ENCODE measurements at regions not wholly inside any gene's neighbourhood (a gene's known extent, or its start where the extent isn't known, plus 50 kb on each side); places are given as distances from the start of the nearest gene placed in this dataset.

DNA sequence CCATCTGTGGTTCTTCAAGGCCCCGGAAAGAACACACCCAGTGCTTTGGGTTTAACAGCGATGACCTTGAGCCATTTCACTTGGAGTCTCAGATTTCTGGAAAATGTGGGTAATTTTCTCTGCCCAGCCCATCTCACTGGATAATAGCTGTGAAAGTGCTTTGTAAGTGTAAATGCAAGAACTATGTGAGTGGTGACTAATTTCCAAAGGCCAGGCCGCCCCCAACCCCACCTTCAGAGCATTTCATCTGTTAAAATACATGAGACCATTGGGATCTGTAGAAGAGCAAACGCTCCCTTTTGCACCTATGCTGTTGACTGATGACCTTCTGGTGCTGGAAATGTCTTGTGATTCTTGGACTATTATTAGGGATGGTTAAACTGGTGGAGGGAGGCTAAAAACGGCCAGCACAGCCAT, 196.8 kb upstream of the LPP start:
- no peak for TF ChIP-seq CTCF (IDR thresholded peaks at IDR 0.05)
- intact Hi-C loops (cut with micrococcal nuclease): loop anchor here in 1 of 2 donors (10.0 kb wide), 1 partner anchor 212 kb away; the partner anchor contains the start of gene BCL6
- H3K27ac ChIP-seq (ENCODE audit: low read depth in 1 of 2, low read length in 2 of 2): no peak overlapping the region
- no peaks in the 10 kb centered on the region for H3K27me3 ChIP-seq (ENCODE audit: control insufficient read depth in 2 of 2, insufficient read depth in 2 of 2, low read length in 2 of 2)
- no peaks in the 10 kb centered on the region for H3K9me3 ChIP-seq (replicated peaks in 1 of 2; ENCODE audit: control insufficient read depth in 1 of 2, insufficient read depth in 1 of 2, low read length in 2 of 2)
- H3K79me2 ChIP-seq (ENCODE audit: insufficient read depth, low read length): no peaks in the 10 kb centered on the region
- no peak overlapping the region for H3K9ac ChIP-seq (ENCODE audit: insufficient read depth, low read length, poor library complexity, severe bottlenecking)
- H3K4me2 ChIP-seq (replicated peaks; ENCODE audit: extremely low read depth, low read length, poor library complexity, severe bottlenecking): no peak overlapping the region
- peak overlapping the region in 3 of 7 donors; percentile 22 to 36 (median 32) for H3K27ac Mint-ChIP-seq
- no CpG with 5 or more reads among the region's 5 CpGs for WGBS (ENCODE audit: insufficient coverage)
- no peak overlapping the region for H3K4me3 ChIP-seq (replicated peaks in 1 of 3; ENCODE audit: low read depth in 2 of 3, low read length in 3 of 3)
- peaks cover 0 to 2% of the 10 kb centered on the region in 2 donors for H3K36me3 Mint-ChIP-seq
- DNase-seq: no peak
- no peaks in the 10 kb centered on the region for H3K27me3 Mint-ChIP-seq (ENCODE audit: low read depth in 3 of 3)
- H3K4me3 Mint-ChIP-seq: no peak overlapping the region
- H3K4me1 Mint-ChIP-seq: peaks cover 67% of the 10 kb centered on the region
- H3K4me1 ChIP-seq (ENCODE audit: control insufficient read depth in 1 of 2, insufficient read depth in 2 of 2, low read length in 2 of 2): peaks cover 74 to 76% of the 10 kb centered on the region in 2 donors
- peaks cover 0 to 1% (median 0%) of the 10 kb centered on the region in 7 donors for H3K9me3 Mint-ChIP-seq
- H3K36me3 ChIP-seq (replicated peaks in 1 of 2; ENCODE audit: control insufficient read depth in 1 of 2, insufficient read depth in 2 of 2, low read length in 2 of 2): no peaks in the 10 kb centered on the region
- H2AFZ ChIP-seq (ENCODE audit: insufficient read depth, low read depth, low read length, poor library complexity, severe bottlenecking): no peak overlapping the region
- no peaks in the 10 kb centered on the region for H4K20me1 ChIP-seq (ENCODE audit: insufficient read depth, low read length)

- Histone ChIP-seq H3K27ac (ENCODE audit: low read depth in 1 of 2, low read length in 2 of 2) (no peak overlapping the region), H3K36me3 (replicated peaks in 1 of 2; ENCODE audit: control insufficient read depth in 1 of 2, insufficient read depth in 2 of 2, low read length in 2 of 2) (no peaks in the 10 kb centered on the region), H3K4me1 (ENCODE audit: control insufficient read depth in 1 of 2, insufficient read depth in 2 of 2, low read length in 2 of 2) (peaks cover 74 to 76% of the 10 kb centered on the region in 2 donors), H3K4me3 (replicated peaks in 1 of 3; ENCODE audit: low read depth in 2 of 3, low read length in 3 of 3) (no peak overlapping the region), H4K20me1 (ENCODE audit: insufficient read depth, low read length) (no peaks in the 10 kb centered on the region), H2AFZ (ENCODE audit: insufficient read depth, low read depth, low read length, poor library complexity, severe bottlenecking) (no peak overlapping the region), H3K27me3 (ENCODE audit: control insufficient read depth in 2 of 2, insufficient read depth in 2 of 2, low read length in 2 of 2) (no peaks in the 10 kb centered on the region), H3K9ac (ENCODE audit: insufficient read depth, low read length, poor library complexity, severe bottlenecking) (no peak overlapping the region), H3K79me2 (ENCODE audit: insufficient read depth, low read length) (no peaks in the 10 kb centered on the region), H3K9me3 (replicated peaks in 1 of 2; ENCODE audit: control insufficient read depth in 1 of 2, insufficient read depth in 1 of 2, low read length in 2 of 2) (no peaks in the 10 kb centered on the region), H3K4me2 (replicated peaks; ENCODE audit: extremely low read depth, low read length, poor library complexity, severe bottlenecking) (no peak overlapping the region)
- Mint-ChIP-seq H3K36me3 (peaks cover 0 to 2% of the 10 kb centered on the region in 2 donors), H3K27me3 (ENCODE audit: low read depth in 3 of 3) (no peaks in the 10 kb centered on the region), H3K9me3 (peaks cover 0 to 1% (median 0%) of the 10 kb centered on the region in 7 donors), H3K27ac (no peak overlapping the region), H3K4me3 (no peak overlapping the region), H3K4me1 (peaks cover 63% of the 10 kb centered on the region)
- intact Hi-C loops (cut with micrococcal nuclease): loop anchor here in 1 of 2 donors (10.0 kb wide), 1 partner anchor 213 kb away; the partner anchor contains the start of gene BCL6
- DNase-seq: no peak
- no peak for TF ChIP-seq CTCF (IDR thresholded peaks at IDR 0.05)
Observed at GRCh38 chr3:187957582-187957981, 196.4 kb upstream of the LPP start.

Data from CD14-positive monocyte (primary cell).